COR-L47 (cell line): ENCODE measurements at regions not wholly inside any gene's neighbourhood (a gene's known extent, or its start where the extent isn't known, plus 50 kb on each side); places are given as distances from the start of the nearest gene placed in this dataset.

ENCODE experiments used
- DNase-seq: peaks from one replicate; lab custom pipeline; 2025; lab: John Stamatoyannopoulos, UW

GRCh38 chr6:165876588-165876987 is 213.5 kb upstream of the PDE10A start:
- DNase-seq = no peak

GRCh38 chr6:165875946-165876345 is 212.9 kb upstream of the PDE10A start:
- DNase-seq = no peak

- DNase-seq = no peak
Observed at GRCh38 chr6:165873976-165874375, 210.9 kb upstream of the PDE10A start.

- no peak for DNase-seq
Observed at GRCh38 chr6:165872811-165873210, 209.8 kb upstream of the PDE10A start.

GRCh38 chr6:165872311-165872710 is 209.3 kb upstream of the PDE10A start:
- DNase-seq = no peak

- DNase-seq = no peak
Observed at GRCh38 chr6:165871571-165871970, 208.5 kb upstream of the PDE10A start.

- DNase-seq = no peak
Observed at GRCh38 chr6:165869526-165869925, 206.5 kb upstream of the PDE10A start.

- DNase-seq = no peak
Observed at GRCh38 chr6:165864925-165865324, 201.9 kb upstream of the PDE10A start.

GRCh38 chr6:165864218-165864617 is 201.2 kb upstream of the PDE10A start:
- DNase-seq = no peak

- DNase-seq = no peak
Observed at GRCh38 chr6:165863801-165864200, 200.8 kb upstream of the PDE10A start.

- no peak for DNase-seq
Observed at GRCh38 chr6:165862813-165863212, 199.8 kb upstream of the PDE10A start.

- DNase-seq = no peak
Observed at GRCh38 chr6:165861226-165861625, 198.2 kb upstream of the PDE10A start.

- no peak for DNase-seq
Observed at GRCh38 chr6:165858586-165858985, 195.5 kb upstream of the PDE10A start.

GRCh38 chr6:165855856-165856255 is 192.8 kb upstream of the PDE10A start:
- no peak for DNase-seq

- no peak for DNase-seq
Observed at GRCh38 chr6:165854863-165855593, 192.0 kb upstream of the PDE10A start.

GRCh38 chr6:165854061-165854862 is 191.2 kb upstream of the PDE10A start:
- DNase-seq = no peak

- no peak for DNase-seq
Observed at GRCh38 chr6:165852676-165853075, 189.6 kb upstream of the PDE10A start.

GRCh38 chr6:165850434-165851019 is 187.5 kb upstream of the PDE10A start:
- no peak for DNase-seq

- no peak for DNase-seq
Observed at GRCh38 chr6:165849534-165850430, 186.7 kb upstream of the PDE10A start.

- DNase-seq = no peak
Observed at GRCh38 chr6:165848086-165848426, 185.0 kb upstream of the PDE10A start.

- DNase-seq = no peak
Observed at GRCh38 chr6:165847407-165848085, 184.5 kb upstream of the PDE10A start.
